Heart left ventricle (tissue), 13 donors: ENCODE measurements at regions not wholly inside any gene's neighbourhood (a gene's known extent, or its start where the extent isn't known, plus 50 kb on each side); places are given as distances from the start of the nearest gene placed in this dataset.

Experiments used
- CTCF ChIP-seq, 12 donors: fragments of 200-600 bp; sonication (generic) in 4 of 12; IDR thresholded peaks; one replicate each; pipeline versions ENCODE4 v1.5.0 to v1.8.0; 2018 to 2022; ENCODE audit warnings: antibody characterized with exemption in 12 of 12, mild to moderate bottlenecking in 5 of 12
- POLR2A ChIP-seq, 2 donors: fragments of 450-650 bp; IDR thresholded peaks; one replicate each; pipeline ENCODE4 v1.6.1; 2017; ENCODE audit warnings: antibody characterized with exemption in 2 of 2, mild to moderate bottlenecking in 2 of 2, moderate library complexity in 2 of 2
- donor health status: ischemic (EF 13 %, LVEDD 7.1; RV severe dilation, severe dysfunction).
- donor health status: DM: no; HTN: yes; CAD: no.
- donor health status: DM: no; HTN: no; CAD: no.
- donor health status: ischemic (EF 25% LVEDD 6.9; RV normal size, moderate dysfunction).
- donor health status: ischemic (EF 25% LVEDD 5.7; RV mildly dilated, moderate dysfunction).
- donor health status: ischemic (EF 35%, LVEDD 5.7; RV mildly dilated, moderate dysfunction).
- donor health status: nonischemic (EF 11% LVEDD 7.7; RV severe dilation, severe dysfunction).
- donor health status: DM: yes; HTN: yes; CAD: no.
- donor health status: PGD.
- donor health status: ischemic (EF 29% LVEDD 5.4; RV normal size, mild dysfunction).
- donor health status: nonischemic (EF 23%, LVEDD 6.1; RV moderate dilation, normal function).

GRCh38 chr2:116413659-116414058, 1400.8 kb upstream of the DDX18 start:
- no peak for TF ChIP-seq CTCF (IDR thresholded peaks at IDR 0.05)
- TF ChIP-seq POLR2A (IDR thresholded peaks at IDR 0.05), result no peak
